GM12892 (cell line): ENCODE measurements at regions not wholly inside any gene's neighbourhood (a gene's known extent, or its start where the extent isn't known, plus 50 kb on each side); places are given as distances from the start of the nearest gene placed in this dataset.

Source experiments
- POLR2A ChIP-seq: IDR thresholded peaks from 2 replicates; pipeline ENCODE4 v1.6.1; 2011; ENCODE audit warnings: low read depth, low read length, control low read depth
- POLR2AphosphoS5 ChIP-seq: IDR thresholded peaks from 2 replicates; pipeline ENCODE4 v1.6.1; 2011; ENCODE audit warnings: low read depth, low read length, control low read depth

GRCh38 chr21:28489162-28489561, 503.5 kb downstream of the LTN1 start:
- TF ChIP-seq POLR2A (no peak), POLR2AphosphoS5 (no peak)
